ENCODE measurements at regions not wholly inside any gene's neighbourhood (a gene's known extent, or its start where the extent isn't known, plus 50 kb on each side); places are given as distances from the start of the nearest gene placed in this dataset.

- TF ChIP-seq CTCF (conservative IDR thresholded peaks at IDR 0.05) = no peak
- no peak for TF ChIP-seq ZFX (IDR thresholded peaks at IDR 0.05)
- H3K27ac ChIP-seq = no peak overlapping the region
Measured at GRCh38 chr14:40398981-40399380, 966.7 kb upstream of the FBXO33 start.

- no peak overlapping the region for H3K27ac ChIP-seq
- TF ChIP-seq ZFX (IDR thresholded peaks at IDR 0.05) (no peak), CTCF (conservative IDR thresholded peaks at IDR 0.05) (no peak)
Measured at GRCh38 chr14:40394634-40395340, 962.6 kb upstream of the FBXO33 start.

GRCh38 chr14:40393143-40393542 lies 960.9 kb upstream of the FBXO33 start:
- TF ChIP-seq CTCF (conservative IDR thresholded peaks at IDR 0.05) = no peak
- TF ChIP-seq ZFX (IDR thresholded peaks at IDR 0.05) = no peak

GRCh38 chr14:40386433-40386832 lies 954.2 kb upstream of the FBXO33 start:
- TF ChIP-seq CTCF (conservative IDR thresholded peaks at IDR 0.05) (no peak), ZFX (IDR thresholded peaks at IDR 0.05) (no peak)
- H3K27ac ChIP-seq = no peak overlapping the region

More at GRCh38 chr14:40393143-40393542, 960.9 kb upstream of the FBXO33 start:
- no peak overlapping the region for H3K27ac ChIP-seq

- no peak for TF ChIP-seq CTCF (conservative IDR thresholded peaks at IDR 0.05)
- no peak overlapping the region for H3K27ac ChIP-seq
Measured at GRCh38 chr14:40374221-40374620, 942.0 kb upstream of the FBXO33 start.

GRCh38 chr14:40371011-40371410 lies 938.8 kb upstream of the FBXO33 start:
- TF ChIP-seq CTCF (conservative IDR thresholded peaks at IDR 0.05) (no peak), ZFX (IDR thresholded peaks at IDR 0.05) (no peak)
- H3K27ac ChIP-seq = no peak overlapping the region

GRCh38 chr14:40368314-40368713 lies 936.1 kb upstream of the FBXO33 start:
- no peak overlapping the region for H3K27ac ChIP-seq
- TF ChIP-seq CTCF (conservative IDR thresholded peaks at IDR 0.05) = no peak
- no peak for TF ChIP-seq ZFX (IDR thresholded peaks at IDR 0.05)

Measured in C4-2B (cell line).